Neural cell (in vitro differentiated cells): ENCODE measurements at regions not wholly inside any gene's neighbourhood (a gene's known extent, or its start where the extent isn't known, plus 50 kb on each side); places are given as distances from the start of the nearest gene placed in this dataset.
"Not testable (repeated sequence)": the region's sequence is repeated elsewhere in the genome, so short reads cannot be mapped to it uniquely, and the experiment has no call there.

Source experiments
- H2AFZ ChIP-seq: fragments of 200-600, 300-800 bp; sonication (generic), shearing (Covaris generic); 2 replicates; pipeline ENCODE4 v1.6.0; 2014; ENCODE audit warnings: low read depth, mild to moderate bottlenecking, antibody characterized with exemption, low read length, moderate library complexity
- H3F3A ChIP-seq: fragments of 200-600 bp; shearing (Covaris generic); 2 replicates; pipeline ENCODE4 v1.6.1; 2016; ENCODE audit warnings: mild to moderate bottlenecking, moderate library complexity, mixed read lengths, antibody characterized with exemption, low read length; ENCODE audit not compliant: insufficient read depth, poor library complexity, severe bottlenecking
- H3K27ac ChIP-seq: fragments of 200-600, 300-800 bp; sonication (generic), shearing (Covaris generic); 2 replicates; pipeline ENCODE4 v1.5.1; 2014; ENCODE audit warnings: mild to moderate bottlenecking, low read length, moderate library complexity
- H3K27me3 ChIP-seq: fragments of 300-800, 200-600 bp; sonication (generic), shearing (Covaris generic); 2 replicates; pipeline ENCODE4 v1.6.0; 2014; ENCODE audit warnings: mild to moderate bottlenecking, low read depth, low read length, moderate library complexity; ENCODE audit not compliant: insufficient read depth
- H3K36me3 ChIP-seq: fragments of 300-800, 200-600 bp; sonication (generic), shearing (Covaris generic); 2 replicates; pipeline ENCODE4 v1.5.1; 2014; ENCODE audit warnings: mild to moderate bottlenecking, antibody characterized with exemption, low read length, moderate library complexity; ENCODE audit not compliant: insufficient read depth
- H3K4me2 ChIP-seq: fragments of 300-800, 200-600 bp; sonication (generic), shearing (Covaris generic); 2 replicates; pipeline ENCODE4 v1.6.0; 2014; ENCODE audit warnings: mild to moderate bottlenecking, low read length
- H3K4me3 ChIP-seq: fragments of 300-800, 200-600 bp; sonication (generic), shearing (Covaris generic); 2 replicates; pipeline ENCODE4 v1.5.1; 2014; ENCODE audit warnings: mild to moderate bottlenecking, low read length, moderate library complexity
- H3K79me2 ChIP-seq: fragments of 200-600 bp; shearing (Covaris generic); replicated peaks from 2 replicates; pipeline ENCODE4 v1.6.0; 2014; ENCODE audit warnings: mild to moderate bottlenecking, low read length, moderate library complexity; ENCODE audit not compliant: insufficient read depth
- H3K9ac ChIP-seq: fragments of 300-800, 200-600 bp; sonication (generic), shearing (Covaris generic); 2 replicates; pipeline ENCODE4 v1.6.1; 2016; ENCODE audit warnings: mild to moderate bottlenecking, low read length, mixed read lengths
- H3K9me2 ChIP-seq: fragments of 200-600 bp; shearing (Covaris generic); 2 replicates; pipeline ENCODE4 v1.6.1; 2016; ENCODE audit warnings: mild to moderate bottlenecking, low read length, mixed read lengths; ENCODE audit not compliant: insufficient read depth
- H3K9me3 ChIP-seq: fragments of 200-600, 300-800 bp; sonication (generic), shearing (Covaris generic); 2 replicates; pipeline ENCODE4 v1.6.1; 2016; ENCODE audit warnings: mild to moderate bottlenecking, mixed run types, low read length, moderate library complexity, mixed read lengths
- H4K20me1 ChIP-seq: fragments of 200-600 bp; shearing (Covaris generic); 2 replicates; pipeline ENCODE4 v1.6.1; 2016; ENCODE audit warnings: mild to moderate bottlenecking, mixed run types; ENCODE audit not compliant: insufficient read depth
- CTCF ChIP-seq: fragments of 450-650 bp; IDR thresholded peaks from 2 replicates; pipeline ENCODE4 v1.5.1; 2014; ENCODE audit warnings: antibody characterized with exemption, mild to moderate bottlenecking, moderate library complexity; ENCODE audit not compliant: poor library complexity, severe bottlenecking
- EP300 ChIP-seq: fragments of 450-650 bp; conservative IDR thresholded peaks from 2 replicates; pipeline ENCODE4 v1.6.1; 2014; ENCODE audit warnings: antibody characterized with exemption, mild to moderate bottlenecking, moderate library complexity; ENCODE audit not compliant: poor library complexity, severe bottlenecking
- EZH2 ChIP-seq: fragments of 200-600, 300-800 bp; shearing (Covaris generic), sonication (generic); IDR thresholded peaks from 2 replicates; pipeline ENCODE4 v1.6.1; 2014; ENCODE audit warnings: antibody characterized with exemption, low read length, borderline replicate concordance, mild to moderate bottlenecking; ENCODE audit not compliant: insufficient read depth, poor library complexity, severe bottlenecking
- MXI1 ChIP-seq: fragments of 450-650 bp; conservative IDR thresholded peaks from 2 replicates; pipeline ENCODE4 v1.6.1; 2014; ENCODE audit warnings: antibody characterized with exemption, mild to moderate bottlenecking; ENCODE audit not compliant: poor library complexity, severe bottlenecking
- POLR2AphosphoS5 ChIP-seq: IDR thresholded peaks from 2 replicates; pipeline ENCODE4 v1.6.1; 2012
- RAD21 ChIP-seq: fragments of 450-650 bp; conservative IDR thresholded peaks from 2 replicates; pipeline ENCODE4 v1.6.1; 2014; ENCODE audit warnings: antibody characterized with exemption, mild to moderate bottlenecking, moderate library complexity
- REST ChIP-seq: IDR thresholded peaks from 2 replicates; pipeline ENCODE4 v1.6.1; 2012; ENCODE audit warnings: borderline replicate concordance
- SMC3 ChIP-seq: fragments of 450-650 bp; conservative IDR thresholded peaks from 2 replicates; pipeline ENCODE4 v1.6.1; 2014; ENCODE audit warnings: antibody characterized with exemption, mild to moderate bottlenecking, moderate library complexity; ENCODE audit not compliant: poor library complexity
- TAF1 ChIP-seq: IDR thresholded peaks from 2 replicates; pipeline ENCODE4 v1.6.1; 2012; ENCODE audit warnings: low read depth

GRCh38 chr3:163362151-163362550 lies 1716.1 kb downstream of the SI start:
- Histone ChIP-seq H4K20me1 (no peaks in the 10 kb centered on the region), H3K4me2 (no peak overlapping the region), H3K27ac (no peak overlapping the region), H3K27me3 (no peaks in the 10 kb centered on the region), H3K9me2 (no peaks in the 10 kb centered on the region), H3K36me3 (no peaks in the 10 kb centered on the region), H3K4me3 (no peak overlapping the region), H3K79me2 (no peaks in the 10 kb centered on the region), H2AFZ (no peak overlapping the region), H3K9ac (no peak overlapping the region), H3K9me3 (no peaks in the 10 kb centered on the region), H3F3A (no peaks in the 10 kb centered on the region)
- TF ChIP-seq CTCF (no peak), RAD21 (no peak), MXI1 (no peak), SMC3 (no peak), REST (no peak), EZH2 (no peak), POLR2AphosphoS5 (no peak), EP300 (no peak), TAF1 (no peak)

GRCh38 chr3:163361357-163361878 lies 1716.9 kb downstream of the SI start:
- not testable (repeated sequence) for H3K9ac ChIP-seq, H3K36me3 ChIP-seq, H3F3A ChIP-seq, H3K4me2 ChIP-seq, H2AFZ ChIP-seq, H3K4me3 ChIP-seq, H3K27me3 ChIP-seq, H3K27ac ChIP-seq, H3K79me2 ChIP-seq, H3K9me2 ChIP-seq, H4K20me1 ChIP-seq, H3K9me3 ChIP-seq

GRCh38 chr3:163347944-163348343 lies 1730.4 kb downstream of the SI start:
- Histone ChIP-seq H3K27me3 (no peaks in the 10 kb centered on the region), H3K9ac (no peak overlapping the region), H3F3A (no peaks in the 10 kb centered on the region), H2AFZ (no peak overlapping the region), H3K36me3 (no peaks in the 10 kb centered on the region), H3K79me2 (no peaks in the 10 kb centered on the region), H3K9me2 (no peaks in the 10 kb centered on the region), H3K4me2 (no peak overlapping the region), H3K4me3 (no peak overlapping the region), H3K9me3 (no peaks in the 10 kb centered on the region), H3K27ac (no peak overlapping the region), H4K20me1 (no peaks in the 10 kb centered on the region)
- TF ChIP-seq EZH2 (no peak), TAF1 (no peak), SMC3 (no peak), CTCF (no peak), MXI1 (no peak), RAD21 (no peak), POLR2AphosphoS5 (no peak), EP300 (no peak), REST (no peak)
